Testis (tissue), 2 donors: ENCODE measurements at regions not wholly inside any gene's neighbourhood (a gene's known extent, or its start where the extent isn't known, plus 50 kb on each side); places are given as distances from the start of the nearest gene placed in this dataset.

Experiments
- CTCF ChIP-seq, 3 experiments: fragments of 450-650 bp in 2 of 3; fragments of 200-600 bp in 1 of 3; sonication (generic) in 1 of 3; IDR thresholded peaks; one replicate each; pipeline ENCODE4 v1.5.1; 2016 to 2019; ENCODE audit warnings: antibody characterized with exemption in 3 of 3, mild to moderate bottlenecking in 2 of 3, moderate library complexity in 1 of 3
- POLR2A ChIP-seq: fragments of 450-650 bp; IDR thresholded peaks from one replicate; pipeline ENCODE4 v1.6.1; 2017; ENCODE audit warnings: antibody characterized with exemption, mild to moderate bottlenecking, moderate library complexity

GRCh38 chr4:136471051-136471450, 1061.2 kb downstream of the PCDH18 start:
- TF ChIP-seq POLR2A (no peak), CTCF (IDR thresholded peaks at IDR 0.05) (no peak)
